GM15510 (cell line): ENCODE measurements at regions not wholly inside any gene's neighbourhood (a gene's known extent, or its start where the extent isn't known, plus 50 kb on each side); places are given as distances from the start of the nearest gene placed in this dataset.

Experiments
- POLR2A ChIP-seq: IDR thresholded peaks from 3 replicates; pipeline ENCODE4 v1.6.1; 2011; ENCODE audit warnings: borderline replicate concordance; ENCODE audit not compliant: insufficient read length; ENCODE audit errors: extremely low read depth

- TF ChIP-seq POLR2A: no peak
Observed at GRCh38 chr13:77480066-77480465, 55.4 kb upstream of the SCEL start.

- TF ChIP-seq POLR2A: no peak
Observed at GRCh38 chr13:77479326-77479725, 56.2 kb upstream of the SCEL start.

GRCh38 chr13:77477299-77477848, 58.1 kb upstream of the SCEL start:
- no peak for TF ChIP-seq POLR2A

- no peak for TF ChIP-seq POLR2A
Observed at GRCh38 chr13:77476456-77476855, 59.0 kb upstream of the SCEL start.

GRCh38 chr13:77475345-77476084, 60.0 kb upstream of the SCEL start:
- no peak for TF ChIP-seq POLR2A

- no peak for TF ChIP-seq POLR2A
Observed at GRCh38 chr13:77470986-77471385, 64.5 kb upstream of the SCEL start.

- no peak for TF ChIP-seq POLR2A
Observed at GRCh38 chr13:77466753-77467422, 68.6 kb upstream of the SCEL start.

DNA sequence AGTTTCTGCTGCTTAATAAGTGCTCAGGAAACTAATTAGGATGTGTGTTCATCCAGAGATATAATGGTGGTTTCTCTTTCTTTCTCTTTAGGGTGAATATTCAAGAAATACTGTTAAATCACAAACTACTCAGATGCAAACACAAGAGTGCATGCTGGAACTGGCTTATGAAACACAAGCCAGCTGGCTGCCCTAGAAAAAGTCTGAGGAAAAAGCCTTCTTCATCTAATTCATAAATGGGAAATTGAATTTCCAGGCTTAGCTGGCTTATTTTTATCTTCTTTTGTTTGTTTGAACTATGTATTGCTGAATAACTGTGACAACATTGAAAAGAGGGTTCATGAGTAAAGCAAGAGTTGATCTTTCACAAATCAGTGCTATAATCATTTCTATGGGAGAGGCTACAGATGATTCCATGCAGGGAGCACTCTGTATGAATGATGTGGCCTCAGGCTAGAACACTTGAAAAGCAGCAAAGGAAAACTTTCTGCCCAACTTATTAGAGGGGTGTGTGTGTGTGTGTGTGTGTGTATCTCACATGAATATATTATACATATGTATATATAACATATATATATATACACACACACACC, 69.8 kb upstream of the SCEL start:
- TF ChIP-seq POLR2A: no peak

GRCh38 chr13:77460195-77460594, 75.3 kb upstream of the SCEL start:
- no peak for TF ChIP-seq POLR2A

DNA sequence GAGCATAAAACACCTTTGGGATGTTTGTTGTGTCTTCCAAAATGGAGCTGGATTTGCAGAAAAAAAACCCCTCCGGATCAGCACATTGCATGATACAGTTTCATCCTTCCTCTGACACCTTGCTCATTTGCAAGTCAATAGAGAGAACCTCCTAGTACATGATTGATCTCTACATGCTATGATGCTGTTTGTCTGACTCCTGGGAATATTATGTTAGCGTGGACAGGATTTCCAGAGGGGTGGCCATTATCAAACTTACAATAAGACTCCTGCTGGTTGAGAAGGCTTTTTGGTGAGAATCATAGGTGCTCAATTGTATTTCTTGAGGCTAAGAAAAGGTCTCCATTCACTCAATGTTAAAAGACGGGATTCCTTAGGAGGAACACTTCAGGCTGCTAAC, 75.9 kb upstream of the SCEL start:
- TF ChIP-seq POLR2A: no peak

DNA sequence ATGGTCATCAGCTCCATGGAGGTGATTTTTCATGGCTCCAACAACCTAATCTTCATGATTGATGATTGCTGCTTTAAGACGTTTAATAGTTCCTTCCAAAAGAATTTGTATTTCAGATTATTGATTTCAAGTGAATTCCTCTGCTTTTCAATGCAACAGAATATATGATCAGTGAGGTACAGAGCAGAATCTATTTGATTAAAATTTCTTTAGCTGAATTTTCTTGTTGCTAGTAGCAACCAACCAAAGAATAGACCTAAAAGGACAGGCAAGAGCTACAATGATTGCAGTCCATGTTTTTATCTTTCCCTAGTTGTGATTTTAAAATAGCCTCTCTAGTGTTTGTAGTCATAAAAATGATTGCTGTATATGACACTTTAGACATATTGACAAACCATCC, 76.8 kb upstream of the SCEL start:
- TF ChIP-seq POLR2A: no peak

DNA sequence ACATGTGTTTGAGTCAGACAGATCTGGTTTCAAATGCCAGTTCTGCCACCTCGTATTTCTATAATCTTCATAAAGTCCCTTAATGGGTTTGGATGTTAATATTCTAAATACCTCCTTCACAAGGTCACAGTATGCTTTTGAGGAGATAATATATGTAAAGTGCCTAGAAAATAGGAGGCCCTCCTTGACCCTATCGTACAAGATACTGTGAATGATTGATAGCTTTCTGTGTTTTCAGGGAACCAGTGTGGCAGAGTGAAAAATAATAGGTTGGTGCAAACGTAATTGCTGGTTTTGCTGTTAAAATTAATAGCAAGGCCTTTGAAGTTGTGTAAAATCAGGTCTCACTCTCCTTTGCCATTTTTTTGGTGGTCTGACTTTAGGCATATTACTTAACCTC, 77.5 kb upstream of the SCEL start:
- no peak for TF ChIP-seq POLR2A

DNA sequence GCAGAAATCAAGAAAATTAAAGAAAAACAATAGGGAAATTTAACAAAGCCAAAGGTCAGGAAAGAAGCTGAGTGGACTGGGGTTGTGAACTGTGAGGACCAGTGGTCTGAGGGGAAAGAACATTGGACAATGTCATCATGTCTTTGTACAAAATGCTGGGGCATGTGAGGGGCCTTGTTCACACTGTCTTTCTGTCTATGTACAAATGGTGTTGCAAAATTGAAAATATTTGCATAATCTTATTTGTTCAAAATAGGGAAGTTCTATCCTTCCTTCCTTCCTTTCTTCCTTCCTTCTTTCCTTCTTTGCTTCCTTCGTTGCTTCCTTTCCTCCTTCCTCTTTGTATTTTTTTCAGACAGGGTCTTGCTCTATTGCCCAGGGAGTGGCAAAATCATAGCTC, 79.2 kb upstream of the SCEL start:
- no peak for TF ChIP-seq POLR2A

- TF ChIP-seq POLR2A: no peak
Observed at GRCh38 chr13:77449265-77449664, 86.2 kb upstream of the SCEL start.

DNA sequence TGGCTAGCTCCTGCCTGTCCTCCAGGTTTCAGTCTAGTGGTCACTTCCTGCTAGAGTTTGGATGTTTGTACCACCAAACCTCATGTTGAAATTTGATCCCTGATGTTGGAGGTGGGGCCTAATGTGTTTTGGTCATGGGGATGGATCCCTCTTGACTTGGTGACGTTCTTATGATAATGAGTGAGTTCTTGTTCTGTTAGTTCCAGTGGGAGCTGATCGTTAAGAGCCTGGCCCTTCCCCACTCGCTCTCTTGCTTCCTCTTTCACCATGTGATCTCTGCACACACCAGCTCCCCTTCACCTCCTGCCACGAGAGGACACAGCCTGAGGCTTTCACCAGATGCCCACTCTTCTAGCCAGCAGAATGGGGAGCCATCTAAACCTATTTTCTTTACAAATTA, 86.8 kb upstream of the SCEL start:
- no peak for TF ChIP-seq POLR2A

DNA sequence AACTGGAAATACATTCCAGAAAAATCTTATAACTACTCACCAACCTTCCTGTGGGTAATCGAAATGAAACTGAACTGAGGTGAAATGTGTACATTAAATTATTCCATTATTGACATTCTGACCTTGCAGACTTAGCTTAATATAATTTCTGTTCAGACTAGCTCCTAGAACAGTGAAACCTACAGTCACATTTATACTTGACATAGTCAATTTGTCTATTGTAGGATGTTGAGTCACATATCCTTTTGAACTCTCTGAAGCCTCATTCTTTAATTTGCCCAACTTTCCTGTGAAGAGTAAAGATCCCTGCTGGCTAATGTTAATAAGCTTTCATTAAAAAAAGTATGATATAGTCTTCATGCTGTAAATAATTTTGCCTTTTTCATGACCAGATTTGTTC, 92.0 kb upstream of the SCEL start:
- TF ChIP-seq POLR2A: no peak
